ENCODE measurements at regions not wholly inside any gene's neighbourhood (a gene's known extent, or its start where the extent isn't known, plus 50 kb on each side); places are given as distances from the start of the nearest gene placed in this dataset.

DNA sequence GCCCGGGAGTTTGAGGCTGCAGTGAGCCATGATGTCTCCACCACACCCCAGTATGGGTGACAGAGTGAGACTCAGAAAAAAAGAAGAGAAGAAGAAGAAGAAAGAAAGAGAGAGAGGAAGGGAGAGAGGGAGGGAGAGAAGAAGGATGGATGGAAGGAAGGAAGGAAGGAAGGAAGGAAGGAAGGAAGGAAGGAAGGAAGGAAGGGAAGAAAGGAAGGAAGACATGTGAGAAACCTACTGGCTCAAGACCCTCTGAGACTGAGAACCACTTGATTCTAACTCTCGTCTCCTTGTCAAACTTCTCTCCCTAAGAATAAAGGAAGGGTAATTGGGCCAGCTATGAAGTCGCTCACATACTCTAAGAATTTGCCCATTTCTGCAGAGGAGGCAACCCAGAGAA is 148.1 kb upstream of the UBE2E1 start:
- TF ChIP-seq, protein P1, sequence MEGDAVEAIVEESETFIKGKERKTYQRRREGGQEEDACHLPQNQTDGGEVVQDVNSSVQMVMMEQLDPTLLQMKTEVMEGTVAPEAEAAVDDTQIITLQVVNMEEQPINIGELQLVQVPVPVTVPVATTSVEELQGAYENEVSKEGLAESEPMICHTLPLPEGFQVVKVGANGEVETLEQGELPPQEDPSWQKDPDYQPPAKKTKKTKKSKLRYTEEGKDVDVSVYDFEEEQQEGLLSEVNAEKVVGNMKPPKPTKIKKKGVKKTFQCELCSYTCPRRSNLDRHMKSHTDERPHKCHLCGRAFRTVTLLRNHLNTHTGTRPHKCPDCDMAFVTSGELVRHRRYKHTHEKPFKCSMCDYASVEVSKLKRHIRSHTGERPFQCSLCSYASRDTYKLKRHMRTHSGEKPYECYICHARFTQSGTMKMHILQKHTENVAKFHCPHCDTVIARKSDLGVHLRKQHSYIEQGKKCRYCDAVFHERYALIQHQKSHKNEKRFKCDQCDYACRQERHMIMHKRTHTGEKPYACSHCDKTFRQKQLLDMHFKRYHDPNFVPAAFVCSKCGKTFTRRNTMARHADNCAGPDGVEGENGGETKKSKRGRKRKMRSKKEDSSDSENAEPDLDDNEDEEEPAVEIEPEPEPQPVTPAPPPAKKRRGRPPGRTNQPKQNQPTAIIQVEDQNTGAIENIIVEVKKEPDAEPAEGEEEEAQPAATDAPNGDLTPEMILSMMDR (IDR thresholded peaks at IDR 0.05) = no peak
- no peak for TF ChIP-seq POLR2A (IDR thresholded peaks at IDR 0.05)
- no peak for TF ChIP-seq POLR2AphosphoS5 (IDR thresholded peaks at IDR 0.05)

Data from suprapubic skin (tissue), 4 donors.